GM12892 (cell line): ENCODE measurements at regions not wholly inside any gene's neighbourhood (a gene's known extent, or its start where the extent isn't known, plus 50 kb on each side); places are given as distances from the start of the nearest gene placed in this dataset.

Experiments used
- POLR2A ChIP-seq: IDR thresholded peaks from 2 replicates; pipeline ENCODE4 v1.6.1; 2011; ENCODE audit warnings: low read depth, low read length, control low read depth
- TAF1 ChIP-seq: IDR thresholded peaks from 2 replicates; pipeline ENCODE4 v1.6.1; 2011; ENCODE audit warnings: low read depth, mild to moderate bottlenecking, control low read depth, low read length, borderline replicate concordance

DNA sequence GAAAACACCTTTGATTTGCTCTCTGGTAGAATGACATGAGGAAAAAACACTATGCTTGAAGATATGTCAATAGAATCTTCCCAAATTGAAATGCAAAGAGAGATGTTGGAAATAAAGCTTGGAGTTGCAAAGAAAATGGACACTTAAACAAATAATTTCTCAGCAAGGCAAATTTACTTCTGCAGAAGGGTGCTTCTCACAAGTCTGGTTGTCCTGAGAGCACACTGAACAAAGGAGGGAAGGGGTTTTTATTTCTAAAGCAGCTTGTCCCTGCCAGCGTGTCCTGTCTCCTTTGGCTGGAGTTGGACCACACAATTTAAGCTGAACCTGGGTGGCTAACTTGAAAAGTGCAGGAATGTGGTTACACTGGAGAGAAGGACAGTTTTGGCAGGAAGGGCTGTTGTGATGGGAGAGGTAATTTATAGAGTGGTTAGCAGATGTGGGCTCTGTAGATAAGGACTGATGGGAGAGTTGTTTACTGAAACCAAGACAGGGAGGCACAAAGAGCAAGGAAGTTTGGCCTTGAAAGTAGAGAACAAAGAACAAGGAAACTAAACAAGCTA, 454.6 kb upstream of the EYS start:
- TF ChIP-seq POLR2A (no peak), TAF1 (no peak)
